ENCODE measurements at regions not wholly inside any gene's neighbourhood (a gene's known extent, or its start where the extent isn't known, plus 50 kb on each side); places are given as distances from the start of the nearest gene placed in this dataset.

GRCh38 chrX:10974920-10975319, 136.2 kb upstream of the HCCS start:
- TF ChIP-seq CTCF (IDR thresholded peaks at IDR 0.05; ENCODE audit: insufficient read depth, low read depth, low read length) = no peak
- H3K4me3 ChIP-seq (ENCODE audit: low read depth, low read length) = no peak overlapping the region
- POLR2A ChIA-PET = no interaction called here
- H3K27me3 ChIP-seq (ENCODE audit: control insufficient read depth, insufficient read depth, low read length) = no peaks in the 10 kb centered on the region
- no peak for DNase-seq (ENCODE audit: low read depth)
- CTCF ChIA-PET = no interaction called here
- H3K36me3 ChIP-seq (ENCODE audit: control insufficient read depth, insufficient read depth, low read length) = no peaks in the 10 kb centered on the region

- Histone ChIP-seq H3K36me3 (ENCODE audit: control insufficient read depth, insufficient read depth, low read length) (no peaks in the 10 kb centered on the region), H3K27me3 (ENCODE audit: control insufficient read depth, insufficient read depth, low read length) (no peaks in the 10 kb centered on the region), H3K4me3 (ENCODE audit: low read depth, low read length) (no peak overlapping the region)
- CTCF ChIA-PET = no interaction called here
- TF ChIP-seq CTCF (IDR thresholded peaks at IDR 0.05; ENCODE audit: insufficient read depth, low read depth, low read length) = no peak
- POLR2A ChIA-PET = no interaction called here
- DNase-seq (ENCODE audit: low read depth) = no peak
Measured at GRCh38 chrX:10979956-10980355, 131.2 kb upstream of the HCCS start.

GRCh38 chrX:10981506-10981905, 129.6 kb upstream of the HCCS start:
- Histone ChIP-seq H3K36me3 (ENCODE audit: control insufficient read depth, insufficient read depth, low read length) (no peaks in the 10 kb centered on the region), H3K4me3 (ENCODE audit: low read depth, low read length) (no peak overlapping the region), H3K27me3 (ENCODE audit: control insufficient read depth, insufficient read depth, low read length) (no peaks in the 10 kb centered on the region)
- no peak for TF ChIP-seq CTCF (IDR thresholded peaks at IDR 0.05; ENCODE audit: insufficient read depth, low read depth, low read length)
- CTCF ChIA-PET = no interaction called here
- POLR2A ChIA-PET = no interaction called here
- no peak for DNase-seq (ENCODE audit: low read depth)

GRCh38 chrX:10983526-10983925, 127.6 kb upstream of the HCCS start:
- no peak for DNase-seq (ENCODE audit: low read depth)
- no peaks in the 10 kb centered on the region for H3K27me3 ChIP-seq (ENCODE audit: control insufficient read depth, insufficient read depth, low read length)
- no peaks in the 10 kb centered on the region for H3K36me3 ChIP-seq (ENCODE audit: control insufficient read depth, insufficient read depth, low read length)
- no peak for TF ChIP-seq CTCF (IDR thresholded peaks at IDR 0.05; ENCODE audit: insufficient read depth, low read depth, low read length)
- ChIA-PET CTCF (no interaction called here), POLR2A (no interaction called here)
- H3K4me3 ChIP-seq (ENCODE audit: low read depth, low read length) = no peak overlapping the region

GRCh38 chrX:10984213-10984612, 126.9 kb upstream of the HCCS start:
- CTCF ChIA-PET = no interaction called here
- POLR2A ChIA-PET = no interaction called here

More at GRCh38 chrX:10984213-10984612, 126.9 kb upstream of the HCCS start:
- Histone ChIP-seq H3K36me3 (ENCODE audit: control insufficient read depth, insufficient read depth, low read length) (no peaks in the 10 kb centered on the region), H3K4me3 (ENCODE audit: low read depth, low read length) (no peak overlapping the region), H3K27me3 (ENCODE audit: control insufficient read depth, insufficient read depth, low read length) (no peaks in the 10 kb centered on the region)
- DNase-seq (ENCODE audit: low read depth) = no peak
- no peak for TF ChIP-seq CTCF (IDR thresholded peaks at IDR 0.05; ENCODE audit: insufficient read depth, low read depth, low read length)
